ENCODE measurements at regions not wholly inside any gene's neighbourhood (a gene's known extent, or its start where the extent isn't known, plus 50 kb on each side); places are given as distances from the start of the nearest gene placed in this dataset.

DNA sequence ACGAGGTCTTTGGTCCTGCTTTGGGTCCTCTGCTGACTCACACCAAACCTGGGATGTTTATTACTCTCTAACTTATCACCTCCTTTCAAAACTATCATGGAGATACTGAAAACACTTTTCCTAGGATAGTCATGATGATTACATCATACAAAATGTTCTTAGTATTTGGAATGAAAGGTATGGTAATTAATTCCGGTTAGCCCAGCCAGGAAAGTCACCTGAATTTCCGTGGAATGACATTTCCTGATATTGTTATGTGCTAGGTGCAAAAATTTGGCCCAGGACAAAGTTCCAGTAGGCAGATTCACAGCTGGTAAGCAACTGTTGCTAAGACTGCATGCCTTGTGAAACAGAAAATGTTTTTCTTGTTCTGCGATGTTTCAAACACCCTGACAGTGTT, 203.4 kb downstream of the ZNF648 start:
- TF ChIP-seq, protein P1, sequence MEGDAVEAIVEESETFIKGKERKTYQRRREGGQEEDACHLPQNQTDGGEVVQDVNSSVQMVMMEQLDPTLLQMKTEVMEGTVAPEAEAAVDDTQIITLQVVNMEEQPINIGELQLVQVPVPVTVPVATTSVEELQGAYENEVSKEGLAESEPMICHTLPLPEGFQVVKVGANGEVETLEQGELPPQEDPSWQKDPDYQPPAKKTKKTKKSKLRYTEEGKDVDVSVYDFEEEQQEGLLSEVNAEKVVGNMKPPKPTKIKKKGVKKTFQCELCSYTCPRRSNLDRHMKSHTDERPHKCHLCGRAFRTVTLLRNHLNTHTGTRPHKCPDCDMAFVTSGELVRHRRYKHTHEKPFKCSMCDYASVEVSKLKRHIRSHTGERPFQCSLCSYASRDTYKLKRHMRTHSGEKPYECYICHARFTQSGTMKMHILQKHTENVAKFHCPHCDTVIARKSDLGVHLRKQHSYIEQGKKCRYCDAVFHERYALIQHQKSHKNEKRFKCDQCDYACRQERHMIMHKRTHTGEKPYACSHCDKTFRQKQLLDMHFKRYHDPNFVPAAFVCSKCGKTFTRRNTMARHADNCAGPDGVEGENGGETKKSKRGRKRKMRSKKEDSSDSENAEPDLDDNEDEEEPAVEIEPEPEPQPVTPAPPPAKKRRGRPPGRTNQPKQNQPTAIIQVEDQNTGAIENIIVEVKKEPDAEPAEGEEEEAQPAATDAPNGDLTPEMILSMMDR (IDR thresholded peaks at IDR 0.05; ENCODE audit: low read length): no peak
- no peak for TF ChIP-seq EZH2 (optimal IDR thresholded peaks at IDR 0.05; ENCODE audit: low read depth, low read length)

All from MM.1S (cell line).